ENCODE measurements at regions not wholly inside any gene's neighbourhood (a gene's known extent, or its start where the extent isn't known, plus 50 kb on each side); places are given as distances from the start of the nearest gene placed in this dataset.
"Not testable (repeated sequence)": the region's sequence is repeated elsewhere in the genome, so short reads cannot be mapped to it uniquely, and the experiment has no call there.

DNA sequence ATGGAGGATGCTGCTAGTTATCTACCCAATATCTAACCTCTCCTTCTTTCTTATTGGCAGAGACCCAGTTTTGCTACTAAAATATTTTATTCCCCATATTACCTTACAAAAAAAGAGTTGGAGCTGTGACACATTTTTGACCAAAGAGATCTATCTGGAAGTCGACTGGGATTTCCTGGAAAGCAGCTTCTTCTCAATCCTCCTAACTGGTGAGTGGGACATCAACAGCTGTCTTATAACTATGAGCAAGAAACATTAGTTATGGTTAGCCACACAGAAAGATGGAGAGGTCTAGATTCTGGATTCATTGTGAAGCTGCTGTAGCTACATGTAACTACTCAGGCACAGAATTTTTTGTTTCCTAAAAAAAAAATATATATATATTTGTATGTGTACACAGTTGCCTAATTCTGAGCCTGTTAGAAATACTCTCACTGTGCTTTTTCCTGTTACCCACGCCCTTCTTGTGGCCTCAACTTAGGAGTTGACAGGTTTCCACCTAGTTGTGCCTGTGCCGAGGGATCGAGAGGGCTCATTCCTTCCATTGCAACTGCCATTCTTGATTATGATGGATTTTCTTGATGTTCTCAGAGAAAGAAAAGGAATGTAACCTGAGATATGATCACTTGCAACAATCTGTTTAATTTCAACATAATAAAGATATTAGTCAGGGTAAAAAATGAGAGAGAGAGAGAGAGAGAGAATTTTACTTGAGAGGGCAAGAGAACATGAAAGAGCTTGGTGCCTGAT lies 142.0 kb downstream of the SLC17A6 start:
- no peak for DNase-seq

DNA sequence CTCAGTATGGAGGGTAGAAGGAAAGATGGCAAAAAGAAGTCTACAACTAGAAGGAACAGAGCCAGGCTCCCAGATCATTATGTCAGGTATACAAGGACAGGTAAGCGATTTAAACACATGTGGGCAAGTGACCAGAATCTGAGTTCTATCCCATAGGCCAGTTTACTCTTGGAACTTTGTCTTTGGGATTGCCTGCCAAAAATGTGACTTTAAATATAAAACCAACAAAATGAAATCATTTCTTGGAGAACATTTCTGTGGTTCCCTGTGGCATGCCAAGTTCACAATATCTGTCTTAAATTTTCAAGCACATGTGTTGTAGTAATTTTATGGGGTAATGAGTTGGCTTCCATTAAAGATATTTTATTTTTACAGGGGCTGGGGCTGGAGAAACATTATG lies 141.0 kb downstream of the SLC17A6 start:
- DNase-seq: no peak

GRCh38 chr11:22478169-22478568 lies 140.0 kb downstream of the SLC17A6 start:
- no peak for DNase-seq

DNA sequence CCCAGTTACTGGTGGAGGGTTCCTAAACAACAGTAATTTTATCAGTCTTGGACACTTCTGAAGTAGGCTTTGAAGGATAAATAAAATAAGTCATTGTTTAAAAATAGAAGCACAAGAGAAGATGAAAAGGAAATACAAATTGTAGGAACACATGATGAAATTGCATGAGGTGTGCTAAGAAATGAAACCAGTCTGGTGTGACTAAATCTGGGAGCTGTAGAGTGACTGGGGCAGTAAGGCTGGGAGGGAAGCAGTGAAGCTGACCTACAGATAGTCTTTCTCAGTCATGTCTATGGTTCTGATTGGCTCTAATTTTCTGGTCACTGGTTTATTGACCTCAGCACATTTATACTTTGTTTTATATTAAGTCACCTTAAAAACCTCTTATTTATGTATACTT lies 139.1 kb downstream of the SLC17A6 start:
- DNase-seq: no peak

GRCh38 chr11:22476589-22476988 lies 138.4 kb downstream of the SLC17A6 start:
- DNase-seq: no peak

DNA sequence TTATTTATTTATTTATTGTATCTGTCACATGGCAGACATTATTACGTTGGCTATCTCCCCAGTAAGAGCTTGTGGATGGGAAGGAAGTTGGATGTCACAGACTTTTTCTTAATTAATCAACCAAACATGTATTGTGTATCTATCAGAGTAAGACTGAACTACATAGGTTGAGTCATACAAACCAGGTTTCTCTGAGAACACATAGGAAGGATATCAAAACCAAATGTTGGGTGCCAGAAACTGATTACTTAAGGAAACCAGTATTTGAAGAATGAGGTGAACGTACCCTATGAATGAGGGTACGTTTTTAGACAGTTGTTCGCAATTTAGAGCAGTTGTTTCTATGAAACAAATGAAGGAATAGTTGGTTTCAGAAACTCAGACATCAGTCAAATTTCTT lies 136.4 kb downstream of the SLC17A6 start:
- DNase-seq: no peak

DNA sequence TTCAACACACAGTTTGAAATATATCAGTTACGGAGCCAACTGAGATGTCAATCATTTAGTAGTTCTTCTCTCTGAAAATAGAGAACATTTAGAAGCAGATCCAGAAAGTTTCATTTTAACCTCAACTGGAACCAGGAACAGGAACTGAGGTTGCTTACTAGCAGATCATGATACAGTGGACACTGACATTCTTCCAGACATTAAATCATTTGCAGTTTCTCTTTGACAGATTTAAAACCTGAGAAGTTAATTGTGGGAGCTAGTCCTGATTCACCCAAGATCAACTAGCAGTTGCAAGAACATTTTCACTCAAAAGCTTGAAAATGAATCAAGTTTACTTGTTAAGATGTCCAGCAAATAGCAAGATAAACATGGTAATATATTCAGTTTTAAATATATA lies 135.4 kb downstream of the SLC17A6 start:
- DNase-seq: no peak

DNA sequence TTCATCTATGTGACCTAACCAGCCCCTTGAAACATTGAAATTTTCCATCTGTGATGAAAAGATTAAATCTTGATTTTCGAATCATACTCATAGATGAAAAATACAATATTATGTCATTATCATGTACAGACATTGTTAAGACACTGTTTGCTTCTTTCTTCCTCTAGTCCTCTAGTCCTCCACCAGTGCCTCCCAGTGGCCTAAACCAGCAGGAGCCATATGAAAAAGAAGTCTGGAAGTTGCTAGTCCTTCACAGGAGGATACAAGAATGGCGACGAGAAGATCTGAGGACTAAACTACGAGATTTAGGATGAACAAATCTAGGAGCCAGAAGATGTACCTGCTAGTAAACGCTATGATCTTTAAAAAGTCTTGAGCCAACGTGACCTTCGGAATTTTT lies 134.1 kb downstream of the SLC17A6 start:
- DNase-seq: no peak

DNA sequence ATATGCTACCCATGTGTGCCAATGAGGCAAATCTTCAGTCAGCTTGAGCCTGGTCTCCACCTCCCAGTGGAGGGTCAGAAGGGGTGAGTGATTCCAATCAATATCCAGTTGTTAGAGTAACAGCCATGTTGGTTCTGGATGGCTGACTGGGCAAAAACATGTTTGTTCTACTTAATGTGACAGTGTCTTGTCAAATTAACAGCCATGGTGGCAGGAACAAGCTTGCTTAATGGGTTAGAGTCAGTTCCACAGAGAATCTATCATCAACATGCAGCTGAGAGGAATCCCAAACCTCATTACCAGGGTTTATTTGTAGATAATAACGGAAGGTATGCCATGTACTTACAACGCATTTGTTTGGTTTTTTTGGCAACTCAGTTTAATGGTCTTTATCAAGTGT lies 133.2 kb downstream of the SLC17A6 start:
- no peak for DNase-seq

GRCh38 chr11:22467741-22468140 lies 129.6 kb downstream of the SLC17A6 start:
- DNase-seq: no peak

GRCh38 chr11:22467248-22467647 lies 129.1 kb downstream of the SLC17A6 start:
- no peak for DNase-seq

DNA sequence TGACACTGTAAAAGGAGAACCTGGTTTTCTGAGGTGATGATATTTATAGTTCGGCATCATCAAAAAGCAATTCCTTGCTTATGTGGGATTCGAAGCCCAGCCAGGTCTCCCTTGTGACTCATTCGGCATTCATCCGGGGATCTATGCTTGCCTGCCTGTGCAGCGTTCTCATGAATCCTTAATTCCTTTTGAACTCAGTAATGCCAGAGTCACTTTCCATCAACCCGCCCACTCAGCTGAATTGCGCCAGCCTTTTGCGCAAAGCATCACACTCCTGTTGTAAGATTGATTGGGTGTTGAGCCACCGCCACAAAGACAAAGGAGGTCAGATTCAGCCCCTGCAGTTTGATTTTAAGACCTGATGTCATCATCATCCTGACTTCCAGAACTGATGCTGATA lies 128.6 kb downstream of the SLC17A6 start:
- DNase-seq: no peak

DNA sequence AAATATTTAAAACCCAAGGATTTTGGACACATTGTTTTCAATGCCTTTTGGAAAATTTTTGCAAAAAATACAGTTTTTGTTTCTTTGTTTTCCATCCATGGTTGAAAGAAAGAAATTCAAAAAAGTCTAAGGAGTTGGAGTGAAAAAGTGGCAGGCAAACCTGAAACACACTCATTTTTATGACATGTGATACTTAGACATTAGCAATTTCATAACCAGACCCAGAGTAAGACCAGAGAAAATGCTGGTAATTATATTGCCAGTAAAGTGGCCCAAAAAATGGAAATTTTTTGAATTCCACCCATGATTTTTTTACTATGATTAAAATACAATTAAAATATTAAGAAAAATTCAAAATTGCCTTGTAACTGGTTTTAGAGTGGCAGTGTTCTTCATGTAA lies 128.2 kb downstream of the SLC17A6 start:
- no peak for DNase-seq

DNA sequence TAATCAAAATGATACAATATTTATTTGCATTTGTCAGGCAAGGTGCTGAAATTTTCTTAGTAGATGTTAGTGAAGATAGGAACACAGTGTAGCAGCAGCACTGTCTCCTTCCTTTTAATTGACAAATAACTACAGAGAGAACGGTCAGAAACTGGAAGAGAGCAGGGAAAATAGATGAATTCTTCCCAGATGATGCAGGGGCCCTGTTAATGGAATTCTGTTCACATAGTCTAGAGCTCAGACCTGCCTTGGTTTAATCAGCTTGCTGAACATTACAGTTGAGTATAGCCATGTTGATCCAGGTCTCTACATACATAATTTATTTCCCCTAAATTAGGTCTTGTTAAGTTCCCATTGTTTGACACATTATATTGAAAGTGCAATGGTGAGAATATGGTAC lies 127.4 kb downstream of the SLC17A6 start:
- DNase-seq: no peak

DNA sequence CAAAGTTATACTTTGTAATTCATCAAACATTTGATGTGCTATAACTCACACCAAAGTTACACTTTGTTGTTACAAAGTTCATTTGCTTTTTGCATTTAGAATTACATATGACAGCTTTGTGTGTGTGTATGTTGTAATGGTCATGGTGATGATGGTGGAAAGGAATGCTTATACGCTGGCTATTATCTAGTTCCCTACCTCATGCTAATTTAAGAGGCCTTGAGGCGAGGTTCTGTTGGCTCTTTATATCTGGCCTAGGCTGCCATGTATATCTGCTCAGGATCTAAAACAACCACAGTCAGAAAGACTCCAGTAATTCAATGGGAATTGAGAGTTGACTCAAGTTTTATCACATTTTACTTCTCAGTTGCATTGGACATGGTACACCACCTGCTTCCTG lies 123.4 kb downstream of the SLC17A6 start:
- DNase-seq: no peak

DNA sequence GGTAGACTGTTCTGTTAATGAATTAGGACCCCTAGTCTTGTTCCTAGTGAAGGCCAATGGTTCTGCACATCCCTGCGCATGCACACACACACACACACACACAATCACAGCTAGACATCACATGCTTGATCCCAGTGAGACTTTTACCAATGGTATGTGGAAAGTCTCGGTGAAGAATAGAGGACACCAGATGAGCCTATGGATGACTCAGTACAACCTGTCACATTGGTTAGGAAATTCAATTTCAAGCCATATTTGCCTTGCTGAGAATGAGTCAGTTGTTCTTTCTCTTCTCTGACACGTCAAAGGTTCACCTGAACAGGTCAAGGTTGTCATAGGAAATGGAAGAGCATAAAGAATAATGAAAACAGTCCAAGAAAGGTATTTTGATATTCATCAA lies 122.0 kb downstream of the SLC17A6 start:
- DNase-seq: no peak

- no peak for DNase-seq
Measured at GRCh38 chr11:22459048-22459447, 120.9 kb downstream of the SLC17A6 start.

- no peak for DNase-seq
Measured at GRCh38 chr11:22458161-22458560, 120.0 kb downstream of the SLC17A6 start.

DNA sequence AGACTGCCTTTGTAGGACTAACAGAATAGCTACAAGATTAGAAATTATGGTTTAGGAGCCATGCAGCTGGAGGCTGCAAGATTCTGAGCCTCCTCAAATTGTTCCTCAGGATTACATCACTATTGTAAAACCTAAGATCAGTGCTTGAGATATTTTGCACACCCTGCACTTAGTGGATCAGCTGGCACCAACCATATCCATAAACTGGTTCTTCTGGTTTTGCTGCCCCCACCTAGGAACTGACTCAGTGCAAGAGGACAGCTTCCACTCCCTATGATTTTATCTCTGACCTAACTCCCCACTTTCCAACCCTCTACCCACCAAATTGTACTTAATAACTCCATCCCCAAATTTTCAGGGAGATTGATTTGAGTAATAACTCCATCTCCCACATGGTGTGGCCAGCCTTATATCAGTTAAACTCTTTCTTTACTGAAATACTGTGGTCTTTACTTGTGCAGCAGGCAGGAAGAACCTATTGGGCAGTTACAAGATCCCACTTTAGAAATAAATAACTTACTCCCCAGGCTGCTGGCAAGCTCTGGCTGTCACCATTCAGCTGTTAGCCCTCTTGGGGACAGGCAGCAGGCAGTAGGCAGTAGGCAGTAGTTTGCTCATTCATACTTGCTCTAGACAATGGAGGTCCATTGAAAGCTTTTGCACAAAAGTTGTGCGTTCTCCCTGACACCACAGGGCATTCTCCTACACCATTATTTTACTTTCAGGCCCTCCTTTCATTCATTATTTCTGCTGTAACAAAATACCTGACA lies 119.0 kb downstream of the SLC17A6 start:
- DNase-seq: no peak

GRCh38 chr11:22454461-22455090 lies 116.4 kb downstream of the SLC17A6 start:
- DNase-seq: no peak

DNA sequence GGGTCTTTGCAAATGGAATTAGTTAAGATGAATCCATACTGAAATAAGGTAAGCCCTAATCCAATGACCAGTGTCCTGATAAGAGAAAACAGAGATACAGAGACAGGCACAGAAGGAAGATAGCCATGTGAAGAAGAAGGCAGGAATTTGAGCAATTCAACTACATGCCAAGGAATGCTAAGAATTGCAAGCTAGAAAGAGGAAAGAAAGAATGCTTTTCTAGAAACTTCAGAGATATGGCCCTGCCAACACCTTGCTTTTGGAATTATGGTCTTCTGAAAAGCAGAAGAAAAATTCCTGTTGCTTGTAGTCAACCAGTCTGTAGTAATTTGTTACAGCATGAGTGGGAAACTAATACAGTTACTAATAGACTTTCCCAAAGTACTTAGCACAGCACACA lies 111.3 kb downstream of the SLC17A6 start:
- no peak for DNase-seq

DNA sequence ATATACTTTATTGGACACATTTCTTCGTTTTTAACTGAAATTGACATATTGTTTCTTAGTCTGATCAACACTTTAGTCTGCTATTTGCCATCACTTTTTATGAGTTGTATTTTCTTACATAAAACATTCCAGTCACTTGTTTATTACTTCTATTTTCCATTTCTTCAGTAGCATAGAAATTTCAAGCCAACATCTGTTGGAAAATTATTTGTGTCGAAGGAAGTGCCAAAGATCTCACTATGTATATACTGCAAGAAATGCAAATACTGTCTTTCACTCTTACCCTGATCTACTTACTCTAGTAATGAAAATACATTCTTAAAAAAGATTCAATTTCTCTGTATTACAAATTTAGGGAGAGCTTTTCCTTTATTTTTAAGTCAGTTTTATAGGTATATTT lies 105.9 kb downstream of the SLC17A6 start:
- no peak for DNase-seq

DNA sequence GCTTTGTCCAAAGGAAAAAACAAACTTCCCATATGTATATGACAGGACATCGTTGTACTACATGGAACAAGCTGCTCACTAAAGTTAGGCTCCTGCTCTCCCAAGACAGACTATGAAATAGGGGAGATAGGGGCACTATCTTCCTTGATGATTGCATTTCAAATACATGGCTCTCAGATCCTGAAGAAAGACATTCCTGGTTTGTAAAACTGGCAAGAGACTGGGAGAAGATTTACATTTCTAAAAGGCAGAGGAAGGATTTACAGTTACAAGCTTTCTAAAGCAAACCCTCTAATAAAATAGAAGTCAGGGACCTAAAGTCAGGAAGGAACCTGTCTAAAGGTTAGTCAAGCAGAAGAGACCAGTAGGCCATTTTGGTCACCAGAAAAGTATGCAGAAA lies 103.7 kb downstream of the SLC17A6 start:
- no peak for DNase-seq

- DNase-seq: not testable (repeated sequence)
Measured at GRCh38 chr11:22435582-22435981, 97.4 kb downstream of the SLC17A6 start.
